NK-92 treated with Interleukin-12 subunit alpha and Interleukin-12 subunit beta, amount 100 ng/mL, for 24 hours (cell line): ENCODE measurements at regions not wholly inside any gene's neighbourhood (a gene's known extent, or its start where the extent isn't known, plus 50 kb on each side); places are given as distances from the start of the nearest gene placed in this dataset.

ENCODE experiments used
- DNase-seq: peaks from one replicate; lab custom pipeline; 2025; lab: John Stamatoyannopoulos, UW

DNA sequence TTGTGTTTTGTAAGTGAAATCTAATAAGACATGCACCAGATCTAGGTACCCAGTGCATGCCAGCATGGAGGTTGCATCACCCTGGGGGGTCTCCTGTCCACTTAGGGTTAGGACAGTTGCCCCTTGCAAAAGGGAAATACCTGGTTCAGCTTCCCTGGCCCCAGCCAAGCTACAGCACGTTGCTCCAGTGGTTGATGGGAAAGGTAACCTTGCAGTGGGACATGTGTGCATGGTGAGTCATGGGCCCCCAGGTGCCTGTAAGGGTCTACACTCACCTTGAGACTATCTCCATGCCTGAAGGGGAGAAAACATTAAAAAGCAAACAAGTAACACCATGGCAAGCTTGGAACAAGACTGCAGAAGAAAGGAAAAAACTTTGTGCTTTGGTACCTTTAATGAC lies 143.9 kb downstream of the LSM5 start:
- DNase-seq: no peak

DNA sequence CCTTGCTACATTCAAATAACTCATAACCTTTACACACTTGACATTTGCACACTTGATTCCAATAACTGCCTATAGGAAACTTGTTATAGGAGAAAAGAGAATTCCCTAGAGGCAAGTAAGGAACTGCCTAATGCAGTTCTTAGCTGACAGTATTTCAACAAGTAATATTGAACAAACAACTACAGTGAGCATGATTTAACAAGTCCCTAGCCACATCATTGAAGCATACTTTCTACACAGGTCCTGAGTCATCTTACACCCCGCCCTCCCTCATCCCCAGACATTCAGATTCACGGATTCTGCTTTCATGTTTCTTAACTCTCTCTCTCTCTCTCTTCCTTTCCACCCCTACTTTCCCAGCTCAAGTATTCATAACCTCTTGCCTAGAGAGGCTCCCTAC lies 153.5 kb downstream of the LSM5 start:
- no peak for DNase-seq

DNA sequence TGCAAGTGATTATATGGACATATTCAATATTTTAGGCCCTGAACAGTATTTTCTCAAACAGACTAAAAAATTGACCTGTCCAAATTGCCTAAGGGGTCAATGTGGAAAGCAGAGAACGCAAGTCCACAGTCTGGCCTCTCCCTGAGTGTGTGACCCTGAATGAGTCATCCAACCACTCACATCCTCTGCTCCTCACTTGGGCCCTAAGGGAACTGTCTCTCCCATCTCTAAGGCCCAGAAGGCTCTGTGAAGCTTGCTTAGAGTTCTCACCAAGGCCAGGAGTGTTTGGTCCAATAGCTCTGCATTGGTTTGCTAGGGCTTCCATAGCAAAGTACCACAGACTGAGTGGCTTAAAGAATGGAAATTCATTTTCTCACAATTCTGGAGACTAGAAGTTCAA lies 155.1 kb downstream of the LSM5 start:
- DNase-seq: no peak

DNA sequence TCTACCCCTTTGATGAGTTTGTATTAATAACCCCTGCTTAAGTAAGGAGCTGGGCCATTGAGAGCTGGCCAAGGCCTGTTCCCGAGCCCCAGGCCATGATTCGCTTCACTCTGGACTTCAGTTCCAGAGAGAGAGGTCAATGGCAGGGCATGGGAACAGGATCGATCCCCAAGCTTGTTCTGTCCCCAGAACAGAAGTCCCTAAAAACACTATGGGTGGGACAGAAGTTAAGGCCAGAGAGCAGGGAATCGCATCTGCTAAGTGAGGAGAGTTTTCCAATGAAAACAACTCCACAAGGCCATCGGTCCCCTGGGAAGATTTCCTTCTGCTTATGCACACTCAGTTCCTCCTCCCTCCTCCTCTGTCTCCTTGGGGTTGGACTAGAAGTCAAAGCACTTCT lies 159.6 kb downstream of the LSM5 start:
- DNase-seq: no peak

DNA sequence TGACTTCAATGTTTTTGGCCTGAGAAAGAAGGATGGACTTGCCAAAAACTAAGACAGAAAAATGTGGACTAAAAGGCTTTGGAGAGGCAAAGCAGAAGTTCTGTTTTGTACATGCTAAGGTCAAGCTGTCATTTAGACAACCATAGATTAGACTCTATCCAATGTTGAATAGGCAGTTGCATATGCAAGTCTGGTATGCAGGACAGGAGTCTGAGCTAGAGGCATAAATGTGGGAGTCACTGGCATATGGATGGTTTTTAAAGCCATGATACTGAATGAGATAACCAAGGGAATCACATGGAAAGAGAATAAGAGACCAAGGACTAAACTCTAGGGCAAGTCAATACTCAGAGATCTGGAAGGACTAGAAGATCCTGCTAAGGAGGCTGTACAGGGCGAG lies 164.1 kb downstream of the LSM5 start:
- DNase-seq: no peak

DNA sequence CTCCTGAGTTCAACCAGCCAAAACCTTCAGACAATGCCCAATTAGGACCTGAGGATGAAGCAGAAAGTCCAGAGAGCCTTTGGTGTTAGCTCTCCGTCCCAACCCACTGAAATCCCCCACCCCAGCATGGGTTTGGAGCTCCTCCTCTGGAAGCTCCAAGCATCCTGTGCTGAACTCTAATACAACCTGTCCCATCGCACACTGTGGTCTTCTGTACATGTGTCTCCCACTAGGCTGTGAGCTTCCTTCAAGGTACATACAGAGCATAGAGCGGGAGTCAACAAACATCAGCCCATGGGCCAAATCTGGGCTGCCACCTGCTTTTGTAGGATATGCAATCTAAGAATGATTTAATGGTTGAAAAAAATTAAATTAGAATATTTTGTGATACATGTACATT lies 166.5 kb downstream of the LSM5 start:
- no peak for DNase-seq

DNA sequence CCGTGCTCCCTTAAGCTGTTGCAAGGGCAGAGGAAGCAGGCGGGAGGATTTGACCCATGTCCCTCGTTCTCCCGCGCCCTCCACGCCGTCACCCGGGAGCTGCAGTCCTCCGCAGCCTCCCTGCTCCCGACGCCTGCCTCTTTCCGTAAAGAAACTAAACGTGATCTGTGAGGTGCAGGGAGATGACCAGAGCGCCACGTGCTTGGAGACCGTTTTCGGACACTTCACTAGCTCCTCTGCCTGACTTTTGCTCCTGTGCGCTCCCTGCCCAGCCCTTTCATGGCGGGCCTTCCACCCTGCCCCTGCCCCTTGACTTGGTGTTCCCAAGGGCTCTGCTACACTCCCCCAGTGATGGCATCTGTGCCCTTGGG lies 171.2 kb downstream of the LSM5 start:
- no peak for DNase-seq

DNA sequence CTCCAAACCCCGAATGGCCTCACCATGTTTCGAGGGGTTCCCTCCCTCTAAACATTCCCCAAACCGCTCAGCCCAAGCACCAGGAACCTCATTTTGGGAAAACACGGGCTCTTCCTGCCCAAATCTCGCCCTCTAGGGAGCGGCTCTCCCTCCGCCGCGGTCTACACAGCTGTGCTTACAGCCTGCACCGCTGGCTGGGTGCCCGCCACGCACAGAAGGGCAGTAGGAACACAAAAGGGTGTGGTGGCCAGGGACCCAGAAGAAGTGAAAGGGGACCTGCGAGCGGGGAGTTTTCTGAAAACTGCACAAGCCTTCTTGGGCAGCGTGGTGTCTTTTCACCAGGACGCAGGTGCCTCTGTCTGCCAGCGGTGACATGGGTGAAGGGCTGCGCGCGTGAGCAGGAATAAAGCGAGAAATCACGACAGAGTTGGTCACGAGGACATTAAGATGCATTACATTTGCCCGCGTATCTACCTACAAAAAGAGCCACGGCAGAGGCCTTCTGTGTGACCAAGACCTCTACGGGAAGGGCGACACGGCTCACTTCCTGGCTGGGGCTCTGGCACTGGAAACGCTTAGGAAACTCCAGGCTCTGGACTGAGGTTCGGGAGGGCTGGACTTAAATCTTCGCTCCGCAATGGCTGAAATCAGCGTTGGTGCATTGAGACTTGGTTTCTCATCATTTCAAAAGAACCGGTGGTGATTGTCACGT lies 171.7 kb downstream of the LSM5 start:
- no peak for DNase-seq

DNA sequence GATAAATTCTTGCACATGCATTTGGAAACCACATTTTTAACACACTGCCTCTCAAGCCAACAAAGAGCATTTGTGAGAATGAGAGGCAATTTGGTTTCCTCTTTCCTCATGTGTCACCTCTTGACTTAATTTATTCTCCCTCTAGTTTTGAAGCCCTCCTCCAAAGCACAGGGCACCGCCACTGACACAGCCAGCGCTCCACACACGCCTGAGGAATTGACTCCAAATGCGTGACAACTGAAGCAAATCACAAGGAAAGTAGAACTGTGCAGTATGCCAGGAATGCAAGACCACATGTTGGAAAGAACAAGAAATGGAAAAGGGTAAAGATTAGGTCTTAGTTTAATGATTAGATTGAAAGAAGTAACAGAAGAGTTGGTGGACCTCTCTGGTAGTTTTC lies 173.3 kb downstream of the LSM5 start:
- DNase-seq: no peak

DNA sequence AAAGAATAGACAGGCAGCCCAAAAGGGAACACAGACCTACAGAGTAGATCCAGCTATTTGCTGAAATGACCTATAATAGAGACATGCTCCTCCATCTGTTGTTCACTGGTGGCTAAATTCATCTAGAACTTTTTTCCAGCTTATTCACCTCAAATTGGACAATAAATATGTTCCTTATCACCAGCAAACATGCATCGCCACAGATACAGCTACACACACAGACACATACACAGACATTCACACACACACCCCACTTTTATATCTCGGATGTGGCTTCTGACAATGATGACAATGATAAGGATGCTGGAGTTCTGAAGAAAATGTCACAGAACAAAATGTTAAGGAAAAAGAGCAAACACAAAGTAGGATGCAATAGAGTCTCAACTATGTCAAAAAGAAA lies 175.4 kb downstream of the LSM5 start:
- DNase-seq: no peak

DNA sequence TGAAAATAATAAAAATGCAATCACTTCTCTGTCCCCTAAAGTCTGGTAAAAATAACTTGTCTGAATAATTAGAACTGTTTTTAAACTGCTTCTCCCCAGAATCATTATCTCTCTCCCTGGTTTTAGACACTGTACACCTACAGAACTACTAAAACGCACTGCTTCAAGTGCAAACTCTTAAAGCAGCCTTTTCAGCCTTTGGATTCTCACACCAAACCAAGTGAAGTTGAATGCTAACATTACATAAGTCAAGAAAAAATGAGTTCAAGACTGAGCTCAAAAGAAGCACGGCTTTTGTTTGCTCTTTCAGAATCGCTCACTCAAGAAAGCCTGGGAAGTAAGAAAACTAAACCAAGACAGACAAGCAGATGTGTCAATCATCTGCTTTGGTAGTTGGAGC lies 188.8 kb downstream of the LSM5 start:
- no peak for DNase-seq

DNA sequence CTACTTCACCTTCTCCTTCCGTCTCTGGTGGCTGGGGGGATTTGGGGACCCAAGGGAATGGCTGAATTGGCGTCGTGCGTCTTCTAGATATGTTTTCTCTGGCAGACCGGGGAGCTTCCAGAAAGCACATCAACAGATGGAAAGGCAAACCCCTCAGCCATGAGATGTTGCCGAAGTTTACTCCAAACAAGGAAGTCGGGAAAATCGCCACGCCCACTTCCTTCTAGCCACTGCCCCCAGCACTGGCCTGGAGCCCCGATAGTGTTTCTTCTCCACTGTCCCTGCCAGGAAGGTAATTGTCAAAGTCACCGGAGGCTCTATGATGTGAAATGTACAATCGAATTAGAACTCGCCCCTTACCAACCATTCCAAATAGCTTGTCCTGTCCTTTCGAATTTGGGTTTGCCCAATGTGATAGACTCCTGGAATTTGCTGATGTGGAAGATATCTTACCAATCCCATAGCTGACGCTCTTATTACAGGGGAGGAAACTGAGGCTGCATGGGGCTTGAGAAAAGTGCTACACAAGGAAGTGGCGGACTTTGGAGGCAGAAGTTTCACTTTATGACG lies 191.0 kb downstream of the LSM5 start:
- DNase-seq: no peak

DNA sequence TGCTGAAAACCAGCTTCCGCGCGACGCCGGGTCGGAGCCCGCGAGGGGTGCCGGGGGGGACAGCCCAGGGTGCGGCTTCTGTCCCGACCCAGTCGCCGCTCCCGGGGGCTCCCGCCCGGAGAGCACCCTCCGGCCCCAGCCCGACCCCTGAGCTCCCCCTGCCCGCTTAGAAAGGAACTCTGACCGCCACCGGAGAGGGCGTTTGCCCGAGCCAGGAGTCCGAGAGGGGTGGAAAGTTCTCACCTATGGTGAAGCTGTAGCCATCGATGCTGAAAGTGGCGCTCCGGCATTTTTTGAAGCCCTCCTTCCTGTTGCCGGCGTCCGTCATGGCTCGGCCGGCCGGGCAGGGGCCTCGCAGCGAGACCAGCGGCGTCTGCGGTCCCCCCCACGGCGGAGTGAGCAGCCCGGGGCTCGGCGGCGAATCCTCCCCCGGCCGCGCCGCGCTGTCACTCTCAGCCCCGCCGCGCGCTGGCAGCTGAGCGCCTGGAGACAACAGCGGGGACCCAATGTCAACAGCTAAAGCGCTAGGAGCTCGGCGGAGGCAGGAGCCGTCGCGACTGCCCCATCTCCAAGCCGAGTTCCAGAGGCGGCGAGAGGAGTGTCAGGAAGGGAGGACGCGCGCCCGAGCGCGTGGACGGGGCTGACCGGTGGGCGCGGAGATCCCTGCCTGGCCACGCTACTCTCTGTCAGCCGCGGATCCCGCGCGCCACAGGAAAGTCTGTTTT lies 191.6 kb downstream of the LSM5 start:
- DNase-seq: no peak

DNA sequence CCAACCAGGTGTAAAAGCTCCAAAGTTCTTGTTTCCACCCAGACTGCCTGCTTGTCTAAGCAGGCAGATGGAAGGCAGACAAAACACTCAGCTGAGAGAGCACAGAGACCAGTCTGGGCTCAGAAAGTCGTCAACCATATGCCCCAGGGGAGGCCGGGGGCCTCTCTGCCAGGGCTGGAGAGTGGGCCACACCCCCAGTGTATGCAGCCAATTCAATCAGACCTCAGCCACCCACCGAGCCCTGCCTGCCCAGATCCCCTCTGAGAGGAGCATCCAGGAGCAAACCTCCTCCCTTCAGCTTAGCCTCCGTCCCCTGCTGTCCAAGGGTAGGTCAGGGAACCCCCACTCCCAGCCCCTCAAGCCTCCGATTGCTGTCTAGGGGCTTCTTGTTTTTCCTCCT lies 196.3 kb downstream of the LSM5 start:
- no peak for DNase-seq

DNA sequence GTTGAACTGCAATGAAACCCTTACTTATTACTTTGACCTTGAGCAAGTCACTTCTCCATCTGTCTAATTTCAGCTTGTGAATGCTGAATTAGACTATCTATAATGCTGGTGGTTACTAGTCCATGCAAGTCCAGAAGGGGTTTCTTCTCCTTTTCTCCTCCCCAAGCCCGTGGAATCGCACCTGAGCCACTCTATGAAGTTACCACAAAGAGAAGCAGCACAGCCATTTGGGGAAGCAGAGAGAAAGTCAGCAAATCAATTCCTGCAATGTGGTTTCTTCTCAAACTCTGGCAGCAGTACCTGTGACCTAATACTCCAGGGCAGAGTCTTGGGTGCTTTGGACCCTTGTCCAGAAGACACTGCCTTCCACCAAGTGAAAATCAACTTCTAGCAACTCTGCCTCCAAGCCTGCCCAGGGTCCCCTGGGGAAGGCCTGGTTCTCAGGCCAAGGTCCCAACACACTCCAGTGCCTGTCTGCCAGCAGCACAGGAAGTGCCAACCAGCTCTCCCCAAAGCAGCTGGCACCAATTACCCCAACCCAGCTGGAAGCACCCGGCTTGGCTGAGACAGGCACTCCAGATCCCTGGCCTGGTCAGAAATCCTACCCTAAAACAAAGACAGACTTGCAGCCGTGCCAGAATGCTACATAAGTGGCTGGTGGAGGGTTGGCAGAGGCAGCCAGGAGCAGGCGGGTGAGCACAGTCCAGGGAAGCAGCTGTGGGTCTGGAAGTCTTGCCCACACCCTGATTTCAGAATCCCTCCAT lies 200.3 kb downstream of the LSM5 start:
- no peak for DNase-seq

DNA sequence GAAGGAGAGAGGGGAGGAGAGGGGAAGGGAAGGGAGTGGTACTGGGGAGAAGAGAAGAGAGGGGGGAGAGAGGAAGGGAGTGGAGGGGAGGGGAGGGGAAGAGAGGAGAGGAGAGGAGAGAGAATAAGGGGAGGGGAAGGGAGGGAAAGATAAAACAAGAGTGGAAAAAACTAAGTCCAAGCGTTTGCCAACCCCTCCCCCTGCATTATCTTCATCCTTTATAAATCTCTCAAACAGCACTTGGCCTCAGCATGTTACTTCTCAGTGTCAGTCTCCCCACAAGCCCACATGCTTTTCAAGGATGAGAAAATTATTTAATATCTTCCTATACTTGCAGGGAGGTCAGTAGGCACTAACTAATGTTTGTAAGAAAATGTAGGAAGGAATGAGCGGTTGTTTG lies 204.5 kb downstream of the LSM5 start:
- DNase-seq: no peak

DNA sequence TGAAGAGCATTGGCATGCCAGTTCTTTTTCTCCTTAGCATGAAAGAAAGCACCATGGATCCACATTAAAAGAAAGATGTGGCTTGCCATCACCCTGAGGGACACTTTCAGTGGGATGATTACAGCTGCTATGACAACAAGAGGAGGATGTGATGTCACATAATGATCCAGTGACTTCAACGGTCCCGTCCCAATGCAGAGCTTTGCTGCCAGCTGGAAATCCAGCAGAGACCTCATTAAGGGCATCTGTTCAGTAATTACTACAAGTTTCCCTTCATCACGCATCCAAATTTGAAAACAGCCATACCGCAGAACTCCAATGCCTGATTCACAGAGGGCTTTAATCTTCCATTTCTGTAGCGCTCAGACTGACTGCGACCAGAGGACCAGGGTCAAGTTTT lies 206.6 kb downstream of the LSM5 start:
- no peak for DNase-seq

DNA sequence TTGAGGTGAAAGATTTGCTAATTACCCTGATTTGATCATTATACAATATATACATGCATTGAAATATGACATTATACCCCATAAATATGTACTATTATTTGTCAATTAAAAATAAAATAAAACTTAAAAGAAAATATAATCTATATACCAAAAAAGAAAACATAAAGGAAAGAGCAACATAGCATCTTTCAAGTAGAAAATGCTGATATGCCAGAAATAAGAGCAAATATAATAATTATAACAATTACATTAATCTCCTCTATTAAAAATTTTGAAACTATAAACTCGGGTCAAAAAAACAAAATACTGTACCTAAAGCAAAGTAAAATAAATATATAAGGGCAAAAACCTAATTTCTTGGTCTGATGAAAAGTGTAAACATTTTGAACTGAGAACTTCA lies 209.3 kb upstream of the PDE1C start:
- DNase-seq: no peak

DNA sequence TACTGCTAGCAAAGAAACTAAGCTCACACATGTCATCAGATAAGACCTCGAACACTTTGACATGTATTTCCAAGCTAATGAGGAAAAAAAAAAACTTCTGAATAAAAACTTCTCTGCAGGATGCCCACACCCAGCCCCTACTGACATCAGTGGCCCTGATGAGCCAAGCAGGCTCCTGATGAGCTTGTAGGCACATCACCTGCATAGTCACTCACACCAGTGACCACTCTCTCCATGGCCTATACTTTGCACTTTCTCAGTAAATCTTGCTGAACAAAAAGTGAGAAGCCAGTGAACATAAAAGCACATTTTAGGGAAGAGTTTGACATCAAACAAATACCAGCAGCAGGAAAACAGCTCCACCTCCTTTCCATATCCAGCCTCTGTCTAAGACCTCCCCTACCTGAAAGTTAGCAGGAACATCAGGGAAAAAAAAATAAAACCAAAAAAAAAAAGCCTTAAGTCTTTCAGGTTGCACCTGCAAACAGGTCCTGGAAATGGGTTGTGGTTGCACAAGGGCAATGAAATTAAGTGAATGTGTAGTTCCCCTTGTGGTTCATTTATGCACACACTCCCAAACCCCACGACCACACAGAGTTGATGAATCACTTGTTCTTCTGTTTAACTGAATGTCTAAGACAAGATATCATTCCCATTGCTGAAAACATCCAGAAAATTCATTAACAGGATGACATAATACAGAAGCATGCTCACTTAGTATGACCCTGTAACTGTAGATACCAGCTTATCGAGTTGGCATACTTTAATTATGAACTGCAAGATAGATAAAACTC lies 205.2 kb upstream of the PDE1C start:
- DNase-seq: peak; percentile 44

DNA sequence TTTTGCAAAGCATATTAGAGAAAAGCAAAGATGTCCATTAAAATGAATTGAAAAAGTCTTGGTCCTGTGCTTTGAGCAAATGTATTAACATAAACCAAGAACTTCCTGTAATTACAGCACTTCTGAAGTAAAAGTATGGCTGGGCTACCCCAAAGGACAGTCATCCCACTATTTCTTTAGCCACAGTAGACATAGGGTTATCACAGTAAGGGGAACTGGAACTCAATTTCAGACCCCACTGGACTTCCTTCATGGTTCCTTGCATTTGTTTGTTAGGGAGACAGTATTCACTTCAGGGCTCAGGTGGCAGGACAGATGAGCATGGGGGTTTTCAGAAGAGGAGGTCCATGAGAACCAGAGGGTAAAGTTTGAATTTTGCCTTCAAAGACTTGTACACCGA lies 203.1 kb upstream of the PDE1C start:
- no peak for DNase-seq

DNA sequence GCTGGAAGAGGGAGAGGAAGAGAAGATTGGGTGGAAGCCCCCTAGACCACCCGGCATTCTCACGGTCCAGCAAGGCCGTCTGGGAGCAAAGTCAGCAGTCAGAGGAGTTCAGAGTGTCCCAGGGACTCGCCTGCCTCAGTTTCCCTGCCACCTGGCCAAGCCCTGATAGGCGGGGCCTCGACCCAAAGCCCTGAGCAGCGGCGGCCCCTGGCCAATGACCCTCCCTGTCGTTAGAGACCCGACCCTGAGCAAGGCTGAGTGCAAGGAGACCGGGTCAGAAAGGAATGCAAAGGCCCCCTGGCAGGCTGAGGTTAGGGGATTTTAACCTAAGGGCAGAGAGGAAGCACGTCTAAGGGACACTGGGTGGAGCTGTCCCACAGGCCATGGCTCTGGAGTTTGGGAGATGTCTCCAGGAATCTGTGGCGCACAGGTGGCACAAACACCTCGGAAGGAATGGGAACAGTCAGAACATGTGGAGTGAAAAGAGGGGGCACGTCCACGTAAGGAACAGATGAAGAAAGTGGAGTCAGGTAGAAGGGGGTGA lies 196.8 kb upstream of the PDE1C start:
- no peak for DNase-seq
